Neutrophil (primary cell): ENCODE measurements at regions not wholly inside any gene's neighbourhood (a gene's known extent, or its start where the extent isn't known, plus 50 kb on each side); places are given as distances from the start of the nearest gene placed in this dataset.

ENCODE experiments used
- H3K27ac ChIP-seq: fragments of 200-600 bp; sonication (generic); 2 replicates; pipeline ENCODE4 v1.5.1; 2016; ENCODE audit warnings: mild to moderate bottlenecking, moderate library complexity
- H3K27me3 ChIP-seq: fragments of 200-600 bp; sonication (generic); 2 replicates; pipeline ENCODE4 v1.6.0; 2016; ENCODE audit warnings: mild to moderate bottlenecking
- H3K36me3 ChIP-seq: fragments of 200-600 bp; sonication (generic); 2 replicates; pipeline ENCODE4 v1.5.1; 2017
- H3K4me1 ChIP-seq, 2 experiments: fragments of 200-600 bp in 1 of 2; sonication (generic) in 1 of 2; 1 replicate in 1 of 2; 2 replicates in 1 of 2; pipeline versions ENCODE4 v1.5.1 to v1.6.1; 2013 to 2016; ENCODE audit warnings: low read depth in 1 of 2, low read length in 1 of 2, mild to moderate bottlenecking in 1 of 2, moderate library complexity in 1 of 2; ENCODE audit not compliant: control insufficient read depth in 1 of 2, insufficient read depth in 1 of 2
- H3K4me3 ChIP-seq, 2 experiments: fragments of 200-600 bp in 1 of 2; sonication (generic) in 1 of 2; 1 replicate in 1 of 2; 2 replicates in 1 of 2; pipeline ENCODE4 v1.5.1; 2013 to 2016; ENCODE audit warnings: low read depth in 1 of 2, low read length in 1 of 2, mild to moderate bottlenecking in 1 of 2, moderate library complexity in 1 of 2
- H3K9me3 ChIP-seq: fragments of 200-600 bp; sonication (generic); 2 replicates; pipeline ENCODE4 v1.5.1; 2016
- CTCF ChIP-seq: fragments of 200-600 bp; sonication (generic); IDR thresholded peaks from 2 replicates; pipeline ENCODE4 v1.5.1; 2016; ENCODE audit warnings: antibody characterized with exemption

GRCh38 chr2:58845011-58845410, 603.9 kb upstream of the FANCL start:
- Histone ChIP-seq H3K27ac (no peak overlapping the region), H3K4me3 (no peak overlapping the region), H3K4me1 (no peaks in the 10 kb centered on the region), H3K36me3 (no peaks in the 10 kb centered on the region), H3K27me3 (no peaks in the 10 kb centered on the region), H3K9me3 (no peaks in the 10 kb centered on the region)
- no peak for TF ChIP-seq CTCF

GRCh38 chr2:58842501-58843155, 601.5 kb upstream of the FANCL start:
- H3K4me1 ChIP-seq: no peaks in the 10 kb centered on the region
- H3K4me3 ChIP-seq: no peak overlapping the region
- no peaks in the 10 kb centered on the region for H3K9me3 ChIP-seq
- TF ChIP-seq CTCF: no peak
- no peaks in the 10 kb centered on the region for H3K27me3 ChIP-seq
- no peaks in the 10 kb centered on the region for H3K36me3 ChIP-seq
- H3K27ac ChIP-seq: no peak overlapping the region

- Histone ChIP-seq H3K27me3 (no peaks in the 10 kb centered on the region), H3K27ac (no peak overlapping the region), H3K4me1 (no peaks in the 10 kb centered on the region), H3K36me3 (no peaks in the 10 kb centered on the region), H3K9me3 (no peaks in the 10 kb centered on the region), H3K4me3 (no peak overlapping the region)
- TF ChIP-seq CTCF: no peak
Measured at GRCh38 chr2:58834404-58834803, 593.3 kb upstream of the FANCL start.

DNA sequence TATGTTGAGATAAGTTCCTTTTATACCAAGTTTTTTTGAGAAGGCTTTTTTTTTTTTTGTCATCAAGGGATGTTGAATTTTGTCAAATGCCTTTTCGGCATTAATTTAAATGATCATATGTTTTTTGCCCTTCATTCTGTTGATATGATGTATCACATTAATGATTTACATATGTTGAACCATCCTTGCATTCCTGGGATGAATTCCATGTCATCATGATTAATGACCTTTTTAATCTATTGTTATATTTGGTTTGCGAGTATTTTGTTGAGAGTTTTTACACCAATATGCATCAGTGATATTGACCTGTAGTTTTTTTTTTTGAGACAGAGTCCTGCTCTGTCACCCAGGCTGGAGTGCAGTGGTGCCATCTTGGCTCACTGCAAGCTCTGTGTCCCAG, 585.7 kb upstream of the FANCL start:
- TF ChIP-seq CTCF: no peak
- H3K27me3 ChIP-seq: no peaks in the 10 kb centered on the region
- no peaks in the 10 kb centered on the region for H3K36me3 ChIP-seq
- H3K27ac ChIP-seq: no peak overlapping the region
- no peak overlapping the region for H3K4me3 ChIP-seq
- no peaks in the 10 kb centered on the region for H3K9me3 ChIP-seq
- H3K4me1 ChIP-seq: no peaks in the 10 kb centered on the region

- Histone ChIP-seq H3K27ac (no peak overlapping the region), H3K9me3 (no peaks in the 10 kb centered on the region), H3K27me3 (no peaks in the 10 kb centered on the region), H3K36me3 (no peaks in the 10 kb centered on the region), H3K4me1 (no peaks in the 10 kb centered on the region), H3K4me3 (no peak overlapping the region)
- no peak for TF ChIP-seq CTCF
Measured at GRCh38 chr2:58812771-58813344, 571.7 kb upstream of the FANCL start.
